H1 (cell line): ENCODE measurements at regions not wholly inside any gene's neighbourhood (a gene's known extent, or its start where the extent isn't known, plus 50 kb on each side); places are given as distances from the start of the nearest gene placed in this dataset.

Experiments
- CBX8 ChIP-seq: fragments of 300-800, 300-1000 bp; sonication (generic); IDR thresholded peaks from 2 replicates; pipeline ENCODE4 v1.7.1; 2016; ENCODE audit warnings: low read depth, low read length, borderline replicate concordance
- CHD7 ChIP-seq: fragments of 300-600 bp; sonication (generic); IDR thresholded peaks from 2 replicates; pipeline ENCODE4 v1.7.1; 2012; ENCODE audit warnings: low read length, moderate library complexity, mild to moderate bottlenecking, inconsistent platforms; ENCODE audit not compliant: insufficient replicate concordance
- KDM1A ChIP-seq: fragments of 200-600, 300-600 bp; sonication (generic); IDR thresholded peaks from 2 replicates; pipeline ENCODE4 v1.7.1; 2016; ENCODE audit warnings: mild to moderate bottlenecking, low read length, borderline replicate concordance
- NRF1 ChIP-seq: IDR thresholded peaks from 2 replicates; pipeline ENCODE4 v1.6.1; 2011; ENCODE audit warnings: mild to moderate bottlenecking, low read depth, low read length, improper control_type of control experiment
- POLR2A ChIP-seq, 2 experiments: IDR thresholded peaks; 1 replicate in 1 of 2; 2 replicates in 1 of 2; pipeline ENCODE4 v1.6.1; 2011; ENCODE audit warnings: low read depth in 2 of 2, low read length in 2 of 2, mild to moderate bottlenecking in 2 of 2; ENCODE audit errors: control extremely low read depth in 1 of 2
- RBBP5 ChIP-seq: IDR thresholded peaks from 2 replicates; pipeline ENCODE4 v1.7.1; 2012; ENCODE audit warnings: low read depth, mild to moderate bottlenecking, inconsistent platforms, low read length, moderate library complexity, borderline replicate concordance
- SP2 ChIP-seq: IDR thresholded peaks from 2 replicates; pipeline ENCODE4 v1.6.1; 2012; ENCODE audit warnings: mild to moderate bottlenecking, low read length, inconsistent platforms
- TAF7 ChIP-seq: optimal IDR thresholded peaks from 2 replicates; pipeline ENCODE3; 2011; ENCODE audit warnings: low read depth, mild to moderate bottlenecking, inconsistent platforms, low read length, moderate library complexity, borderline replicate concordance

- TF ChIP-seq CHD7: no peak
- no peak for TF ChIP-seq SP2
- TF ChIP-seq POLR2A (IDR thresholded peaks at IDR 0.05; ENCODE audit: control extremely low read depth in 1 of 2, low read depth in 2 of 2, low read length in 2 of 2): no peak
- no peak for TF ChIP-seq CBX8
- TF ChIP-seq RBBP5: no peak
- TF ChIP-seq KDM1A: no peak
- no peak for TF ChIP-seq NRF1
- TF ChIP-seq TAF7: no peak
These were observed 219.6 kb upstream of the RGPD4 start (continued) for GRCh38 chr2:107607054-107607453.
